B cell (primary cell): ENCODE measurements at regions not wholly inside any gene's neighbourhood (a gene's known extent, or its start where the extent isn't known, plus 50 kb on each side); places are given as distances from the start of the nearest gene placed in this dataset.

Experiments used
- ATAC-seq: fragments of 200-7000 bp; cut with Tn5 transposase; one replicate; pipeline ENCODE4 v1.10.0; 2021; ENCODE audit warnings: low read depth, mild to moderate bottlenecking, moderate number of reproducible peaks, moderate library complexity
- CTCF ChIA-PET: fragments of 350-600 bp; sonication (Branson Sonifier 250); formaldehyde crosslinking; loops from one replicate; lab custom pipeline; 2021; ENCODE audit warnings: antibody characterized with exemption, inconsistent platforms; lab: Charles Lee
- POLR2A ChIA-PET: fragments of 350-600 bp; sonication (Branson Sonifier 250); formaldehyde crosslinking; loops from one replicate; lab custom pipeline; 2021; ENCODE audit warnings: antibody characterized with exemption; lab: Charles Lee
- DNase-seq: peaks from one replicate; pipeline ENCODE4 v3.0.0; 2013
- H2AFZ ChIP-seq: 2 replicates; pipeline ENCODE4 v1.6.1; 2012; ENCODE audit warnings: mild to moderate bottlenecking, low read depth, low read length; ENCODE audit not compliant: insufficient read depth, poor library complexity, severe bottlenecking
- H3K27ac ChIP-seq, 2 donors: 1 replicate in 1 of 2; 2 replicates in 1 of 2; pipeline ENCODE4 v1.5.1; 2012 to 2013; ENCODE audit warnings: low read length in 2 of 2, mild to moderate bottlenecking in 2 of 2, moderate library complexity in 1 of 2
- H3K27me3 ChIP-seq, 4 experiments: fragments of 200-600 bp in 1 of 4; sonication (generic) in 1 of 4; replicated peaks in 1 of 4; 1 replicate in 2 of 4; 2 replicates in 2 of 4; pipeline versions ENCODE4 v1.6.1 to v1.7.0; 2013 to 2016; ENCODE audit warnings: low read length in 3 of 4, mild to moderate bottlenecking in 2 of 4, mixed read lengths in 1 of 4, moderate library complexity in 1 of 4; ENCODE audit not compliant: insufficient read depth in 4 of 4, control insufficient read depth in 3 of 4; ENCODE audit errors: control extremely low read depth in 1 of 4
- H3K36me3 ChIP-seq, 2 experiments: replicated peaks in 1 of 2; 1 replicate in 1 of 2; 2 replicates in 1 of 2; pipeline versions ENCODE4 v1.6.1 to v1.7.1; 2013; ENCODE audit warnings: low read length in 1 of 2; ENCODE audit not compliant: insufficient read depth in 2 of 2, control insufficient read depth in 1 of 2; ENCODE audit errors: control extremely low read depth in 1 of 2, extremely low read depth in 1 of 2
- H3K4me1 ChIP-seq, 2 donors: fragments of 200-600 bp in 1 of 2; sonication (generic) in 1 of 2; 1 replicate in 1 of 2; 2 replicates in 1 of 2; pipeline versions ENCODE4 v1.5.1 to v1.6.1; 2013 to 2017; ENCODE audit warnings: low read length in 2 of 2; ENCODE audit not compliant: control insufficient read depth in 2 of 2, insufficient read depth in 2 of 2
- H3K4me2 ChIP-seq: replicated peaks from 2 replicates; pipeline ENCODE3; 2012; ENCODE audit warnings: mild to moderate bottlenecking, low read depth, low read length; ENCODE audit not compliant: poor library complexity, severe bottlenecking
- H3K4me3 ChIP-seq, 5 experiments: fragments of 200-600 bp in 1 of 5; sonication (generic) in 1 of 5; 1 replicate in 3 of 5; 2 replicates in 2 of 5; pipeline versions ENCODE4 v1.5.1 to v1.7.0; 2011 to 2016; ENCODE audit warnings: low read length in 4 of 5, mild to moderate bottlenecking in 4 of 5, low read depth in 2 of 5, control low read depth in 1 of 5, moderate library complexity in 1 of 5; ENCODE audit not compliant: insufficient read depth in 1 of 5; ENCODE audit errors: control extremely low read depth in 1 of 5, extremely low read depth in 1 of 5
- H3K79me2 ChIP-seq: fragments of 200-600 bp; sonication (generic); one replicate; pipeline ENCODE4 v1.6.0; 2016; ENCODE audit warnings: low read length; ENCODE audit not compliant: control insufficient read depth, insufficient read depth
- H3K9ac ChIP-seq: fragments of 200-600 bp; sonication (generic); 2 replicates; pipeline ENCODE4 v1.6.1; 2017; ENCODE audit warnings: mild to moderate bottlenecking, low read length, moderate library complexity
- H3K9me3 ChIP-seq, 3 donors: one replicate each; pipeline versions ENCODE4 v1.6.1 to v1.7.1; 2013; ENCODE audit warnings: low read length in 2 of 3; ENCODE audit not compliant: control insufficient read depth in 2 of 3, insufficient read depth in 1 of 3; ENCODE audit errors: control extremely low read depth in 1 of 3
- H4K20me1 ChIP-seq: 2 replicates; pipeline ENCODE4 v1.6.0; 2012; ENCODE audit warnings: mild to moderate bottlenecking, low read length; ENCODE audit not compliant: insufficient read depth, control insufficient read depth, poor library complexity, severe bottlenecking
- H3K27ac Mint-ChIP-seq: one replicate; pipeline ENCODE4 v1.8.0; 2021; ENCODE audit warnings: mixed read lengths
- H3K27me3 Mint-ChIP-seq: one replicate; pipeline ENCODE4 v1.8.0; 2021; ENCODE audit warnings: mixed read lengths
- H3K4me1 Mint-ChIP-seq: one replicate; pipeline ENCODE4 v1.8.0; 2021; ENCODE audit warnings: mixed read lengths
- H3K4me3 Mint-ChIP-seq: one replicate; pipeline ENCODE4 v1.8.0; 2021; ENCODE audit warnings: mixed read lengths
- H3K9me3 Mint-ChIP-seq: one replicate; pipeline ENCODE4 v1.8.0; 2022; ENCODE audit warnings: mixed read lengths; ENCODE audit not compliant: insufficient read depth
- CTCF ChIP-seq: fragments of 200-600 bp; IDR thresholded peaks from one replicate; pipeline ENCODE4 v1.8.0; 2022; ENCODE audit warnings: antibody characterized with exemption, mild to moderate bottlenecking
- EZH2 ChIP-seq: IDR thresholded peaks from 2 replicates; pipeline ENCODE4 v1.6.1; 2012; ENCODE audit warnings: borderline replicate concordance, low read depth, mild to moderate bottlenecking, moderate library complexity, low read length; ENCODE audit not compliant: insufficient read depth, poor library complexity, severe bottlenecking
- WGBS: methylation state at CpG from one replicate; pipeline ENCODE4 v1.1.5; 2013; ENCODE audit warnings: missing lambda C conversion rate; ENCODE audit not compliant: insufficient coverage; 5-methylcytosine and 5-hydroxymethylcytosine counted together
- intact Hi-C: fragments of 100-400 bp; cut with micrococcal nuclease; formaldehyde crosslinking; loops from one replicate; pipeline ENCODE4 v1.10.0; 2022

- Histone ChIP-seq H3K9ac (no peak overlapping the region), H3K4me1 (peaks cover 61 to 79% of the 10 kb centered on the region in 2 donors), H3K27me3 (no peaks in the 10 kb centered on the region), H4K20me1 (no peaks in the 10 kb centered on the region), H3K9me3 (no peaks in the 10 kb centered on the region), H3K79me2 (no peaks in the 10 kb centered on the region), H3K4me2 (peak overlapping the region; percentile 84), H2AFZ (no peak overlapping the region), H3K27ac (peak overlapping the region in 1 of 2 donors; percentile 16), H3K36me3 (no peaks in the 10 kb centered on the region), H3K4me3 (no peak overlapping the region)
- TF ChIP-seq EZH2 (no peak), CTCF (no peak)
- Mint-ChIP-seq H3K27ac (peak overlapping the region; percentile 87), H3K9me3 (no peaks in the 10 kb centered on the region), H3K4me1 (peaks cover 86% of the 10 kb centered on the region), H3K27me3 (no peaks in the 10 kb centered on the region), H3K4me3 (peak overlapping the region; percentile 53)
- DNase-seq (no peak), ATAC-seq (no peak)
- WGBS, result 97% methylated on average over 5 of the region's 12 CpGs
- intact Hi-C loops, result loop anchor here (10.0 kb wide), 3 partner anchors 50 to 340 kb away; partner anchors contain the start of genes SPATA24 and UBE2D2
- POLR2A ChIA-PET, result interaction anchor here (0.6 to 7.6 kb wide), 4 partner anchors 14 to 107 kb away, joined by 3 to 81 read pairs (median 48); no protein-coding TSS in a partner anchor
- CTCF ChIA-PET, result interaction anchor here (0.9 to 11.2 kb wide), 6 partner anchors 21 to 110 kb away, joined by 3 to 120 read pairs (median 6); no protein-coding TSS in a partner anchor
Observed at GRCh38 chr5:139744471-139745131, 51.0 kb upstream of the PSD2 start.
